Transverse colon (tissue), 3 donors: ENCODE measurements at regions not wholly inside any gene's neighbourhood (a gene's known extent, or its start where the extent isn't known, plus 50 kb on each side); places are given as distances from the start of the nearest gene placed in this dataset.

Experiments
- POLR2A ChIP-seq: fragments of 450-650 bp; IDR thresholded peaks from one replicate; pipeline ENCODE4 v1.6.1; 2016; ENCODE audit warnings: antibody characterized with exemption, mild to moderate bottlenecking, moderate library complexity
- TF ChIP-seq, protein P1 (sequence below), 5 experiments: fragments of 200-600 bp in 3 of 5; fragments of 450-650 bp in 2 of 5; sonication (generic) in 3 of 5; IDR thresholded peaks; 1 replicate in 2 of 5; 2 replicates in 3 of 5; pipeline ENCODE4 v1.5.1; 2016 to 2017; ENCODE audit warnings: antibody characterized with exemption in 5 of 5, inconsistent platforms in 3 of 5, mild to moderate bottlenecking in 2 of 5, moderate library complexity in 1 of 5

DNA sequence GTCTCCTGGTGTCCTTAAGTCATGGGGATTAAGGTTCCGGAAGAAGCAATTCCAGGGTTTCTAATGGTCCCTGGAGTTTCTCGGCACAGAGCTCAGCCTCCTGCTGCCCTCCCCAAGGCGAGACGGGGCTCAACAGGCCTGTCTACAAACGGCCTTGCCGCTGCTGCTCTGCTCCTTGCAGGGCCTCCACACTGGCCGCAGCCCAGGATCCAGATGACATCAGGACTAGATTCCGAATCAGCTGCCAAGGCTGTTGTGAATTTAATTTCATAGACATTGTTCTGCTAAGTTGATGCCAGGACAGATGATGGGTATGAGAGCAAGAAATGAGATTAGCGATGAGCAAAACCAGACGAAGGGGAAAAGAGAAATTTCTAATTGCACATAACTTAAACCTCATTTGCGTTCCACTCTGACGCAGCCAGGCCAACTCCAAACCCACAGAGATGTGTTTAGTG lies 103.6 kb upstream of the BACE2 start:
- TF ChIP-seq, protein P1, sequence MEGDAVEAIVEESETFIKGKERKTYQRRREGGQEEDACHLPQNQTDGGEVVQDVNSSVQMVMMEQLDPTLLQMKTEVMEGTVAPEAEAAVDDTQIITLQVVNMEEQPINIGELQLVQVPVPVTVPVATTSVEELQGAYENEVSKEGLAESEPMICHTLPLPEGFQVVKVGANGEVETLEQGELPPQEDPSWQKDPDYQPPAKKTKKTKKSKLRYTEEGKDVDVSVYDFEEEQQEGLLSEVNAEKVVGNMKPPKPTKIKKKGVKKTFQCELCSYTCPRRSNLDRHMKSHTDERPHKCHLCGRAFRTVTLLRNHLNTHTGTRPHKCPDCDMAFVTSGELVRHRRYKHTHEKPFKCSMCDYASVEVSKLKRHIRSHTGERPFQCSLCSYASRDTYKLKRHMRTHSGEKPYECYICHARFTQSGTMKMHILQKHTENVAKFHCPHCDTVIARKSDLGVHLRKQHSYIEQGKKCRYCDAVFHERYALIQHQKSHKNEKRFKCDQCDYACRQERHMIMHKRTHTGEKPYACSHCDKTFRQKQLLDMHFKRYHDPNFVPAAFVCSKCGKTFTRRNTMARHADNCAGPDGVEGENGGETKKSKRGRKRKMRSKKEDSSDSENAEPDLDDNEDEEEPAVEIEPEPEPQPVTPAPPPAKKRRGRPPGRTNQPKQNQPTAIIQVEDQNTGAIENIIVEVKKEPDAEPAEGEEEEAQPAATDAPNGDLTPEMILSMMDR (IDR thresholded peaks at IDR 0.05), result no peak
- no peak for TF ChIP-seq POLR2A
